GF-D8 (cell line): ENCODE measurements at regions not wholly inside any gene's neighbourhood (a gene's known extent, or its start where the extent isn't known, plus 50 kb on each side); places are given as distances from the start of the nearest gene placed in this dataset.
"Not testable (repeated sequence)": the region's sequence is repeated elsewhere in the genome, so short reads cannot be mapped to it uniquely, and the experiment has no call there.

Experiments
- DNase-seq: peaks from one replicate; lab custom pipeline; 2025; lab: John Stamatoyannopoulos, UW

DNA sequence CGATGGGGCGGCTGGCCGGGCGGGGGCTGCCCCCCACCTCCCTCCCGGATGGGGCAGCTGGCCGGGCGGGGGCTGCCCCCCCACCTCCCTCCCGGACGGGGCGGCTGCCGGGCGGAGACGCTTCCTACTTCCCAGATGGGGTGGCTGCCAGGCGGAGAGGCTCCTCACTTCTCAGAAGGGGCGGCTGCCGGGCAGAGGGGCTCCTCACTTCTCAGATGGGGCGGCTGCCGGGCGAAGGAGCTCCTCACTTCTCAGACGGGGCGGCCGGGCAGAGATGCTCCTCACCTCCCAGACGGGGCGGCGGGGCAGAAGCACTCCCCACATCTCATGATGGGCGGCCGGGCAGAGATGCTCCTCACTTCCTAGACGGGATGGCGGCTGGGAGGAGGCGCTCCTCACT is 138.2 kb upstream of the ZNF91 start:
- not testable (repeated sequence) for DNase-seq

GRCh38 chr19:23531976-23532375 is 136.7 kb upstream of the ZNF91 start:
- no peak for DNase-seq

DNA sequence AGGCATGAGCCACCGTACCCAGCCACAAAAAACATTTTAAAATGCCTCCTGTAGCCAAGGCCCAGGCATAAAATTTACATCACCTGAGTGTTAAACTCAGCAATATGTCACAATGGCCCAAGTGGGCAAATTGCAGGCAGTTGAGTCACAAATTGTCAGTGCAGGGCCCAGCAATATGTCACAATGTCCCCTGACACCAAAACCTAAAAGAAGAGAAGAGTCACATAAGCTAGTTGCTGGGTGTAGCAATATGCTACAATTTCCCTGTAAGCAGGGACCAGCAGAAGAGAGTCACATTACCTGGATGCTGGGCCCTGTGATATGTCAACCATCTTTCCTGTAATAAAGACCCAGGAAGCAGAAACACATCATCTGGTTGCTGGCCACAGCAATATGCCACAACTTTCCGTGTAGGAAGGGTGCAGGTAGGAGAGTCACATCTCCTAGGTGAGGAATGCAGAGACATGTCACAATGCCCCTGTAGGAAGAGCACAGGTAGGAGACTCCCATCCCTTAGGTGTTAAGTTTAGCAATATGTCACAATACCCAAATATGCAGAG is 136.0 kb upstream of the ZNF91 start:
- DNase-seq: no peak

DNA sequence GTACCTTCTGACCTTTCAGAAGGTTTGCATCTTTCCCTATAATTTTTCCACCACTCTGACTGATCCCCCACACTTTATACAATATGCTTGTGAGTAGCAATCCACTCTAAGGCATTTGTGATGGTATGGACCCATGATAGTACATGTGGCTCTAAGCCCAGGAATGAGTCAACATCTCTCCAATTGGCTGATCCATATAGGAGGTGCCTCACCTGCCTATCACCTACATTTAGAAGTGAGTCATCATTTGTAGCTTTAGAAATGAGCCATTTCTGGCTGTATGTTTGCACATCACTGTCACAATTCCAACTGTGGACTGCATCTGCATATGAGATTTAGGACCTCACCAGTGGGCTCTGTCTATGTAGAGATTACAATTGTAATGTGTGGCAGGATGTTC is 133.1 kb upstream of the ZNF91 start:
- no peak for DNase-seq

GRCh38 chr19:23527797-23528196 is 132.5 kb upstream of the ZNF91 start:
- no peak for DNase-seq

DNA sequence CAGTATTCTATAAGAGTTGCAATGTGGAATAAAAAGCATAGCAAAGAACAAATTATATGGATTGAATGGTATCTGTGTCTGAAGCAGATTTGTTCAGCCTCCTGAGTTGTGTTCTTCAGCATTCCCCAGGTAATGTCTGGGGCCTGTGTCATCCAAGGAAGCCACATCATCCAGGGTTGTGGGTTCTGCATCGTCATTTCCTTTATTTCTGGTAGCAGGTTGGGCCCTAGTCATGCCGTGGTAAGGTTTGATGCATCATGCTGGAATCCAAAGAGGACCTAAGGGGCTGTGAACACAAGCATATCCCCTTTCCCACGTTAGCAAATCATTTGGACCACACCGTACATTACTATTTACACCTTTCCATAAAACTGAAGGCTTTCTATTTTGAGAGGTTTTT is 131.0 kb upstream of the ZNF91 start:
- DNase-seq: no peak

DNA sequence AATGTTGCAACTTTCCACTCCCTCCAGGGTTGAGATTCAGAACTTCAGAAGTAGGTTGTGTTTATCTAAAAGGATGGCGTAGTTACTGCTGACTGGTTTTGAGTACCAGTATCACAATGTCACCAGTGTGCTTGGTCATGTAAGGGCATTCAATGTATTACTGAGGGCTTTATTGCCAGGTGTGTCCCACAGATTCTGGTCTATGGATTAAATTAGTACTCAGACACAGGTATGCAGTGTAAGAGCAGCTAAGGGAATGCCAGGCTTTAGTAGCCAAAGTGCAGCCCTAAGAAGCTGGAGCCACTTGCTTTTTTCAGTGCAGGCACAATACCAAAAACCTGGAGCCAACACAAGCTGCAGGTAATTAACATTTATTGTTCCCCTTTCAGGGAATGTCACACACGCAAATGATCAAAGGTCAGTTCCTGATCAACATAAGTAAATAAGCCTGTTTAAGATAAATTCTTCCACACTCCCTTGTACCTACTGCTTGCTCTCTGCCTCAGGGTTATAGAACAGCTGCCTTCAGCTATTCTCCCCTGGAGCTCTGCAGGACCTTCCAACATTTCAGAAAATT is 130.1 kb upstream of the ZNF91 start:
- DNase-seq: no peak

DNA sequence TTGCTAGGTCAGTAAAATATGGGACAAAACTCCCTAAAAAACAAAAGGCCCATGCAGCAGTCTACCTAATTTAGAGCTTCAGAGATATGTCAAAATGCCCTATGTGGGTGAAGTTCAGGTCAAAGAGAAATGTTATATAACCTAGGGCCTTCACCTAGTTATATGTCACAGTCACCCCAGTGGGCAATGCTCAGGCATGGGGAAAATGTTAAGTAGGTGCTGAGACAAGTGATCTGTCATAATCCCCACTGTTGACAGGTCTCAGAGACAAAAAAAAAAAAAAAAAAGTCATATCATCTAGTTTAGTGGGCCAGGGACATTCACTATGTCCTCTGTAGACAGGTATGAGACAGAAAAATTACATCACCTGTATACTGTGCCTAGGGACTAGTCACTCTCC is 128.6 kb upstream of the ZNF91 start:
- DNase-seq: no peak

GRCh38 chr19:23522431-23522830 is 127.2 kb upstream of the ZNF91 start:
- DNase-seq: no peak

GRCh38 chr19:23521471-23521870 is 126.2 kb upstream of the ZNF91 start:
- no peak for DNase-seq

GRCh38 chr19:23520441-23520840 is 125.2 kb upstream of the ZNF91 start:
- no peak for DNase-seq

- no peak for DNase-seq
These were observed 123.8 kb upstream of the ZNF91 start for GRCh38 chr19:23519031-23519430.

DNA sequence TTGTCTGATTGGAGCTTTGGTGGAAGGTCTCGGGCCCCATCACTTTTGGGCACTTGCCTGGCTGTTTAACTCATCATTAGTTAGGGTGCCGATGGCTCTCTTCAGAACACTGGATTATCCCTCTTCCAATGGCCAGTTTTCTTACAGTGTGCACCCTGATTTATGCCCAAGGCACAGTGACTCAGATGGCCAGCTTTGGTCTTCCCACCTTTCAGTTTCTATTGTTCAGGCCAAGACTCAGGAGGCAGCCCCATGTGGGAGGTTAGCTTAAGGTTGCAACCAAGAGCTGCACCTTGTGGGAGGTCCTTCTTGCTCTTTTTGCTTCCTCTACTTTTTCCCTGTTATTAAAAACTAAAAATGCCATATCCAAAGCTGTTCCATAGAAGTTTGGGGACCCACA is 121.0 kb upstream of the ZNF91 start:
- no peak for DNase-seq

DNA sequence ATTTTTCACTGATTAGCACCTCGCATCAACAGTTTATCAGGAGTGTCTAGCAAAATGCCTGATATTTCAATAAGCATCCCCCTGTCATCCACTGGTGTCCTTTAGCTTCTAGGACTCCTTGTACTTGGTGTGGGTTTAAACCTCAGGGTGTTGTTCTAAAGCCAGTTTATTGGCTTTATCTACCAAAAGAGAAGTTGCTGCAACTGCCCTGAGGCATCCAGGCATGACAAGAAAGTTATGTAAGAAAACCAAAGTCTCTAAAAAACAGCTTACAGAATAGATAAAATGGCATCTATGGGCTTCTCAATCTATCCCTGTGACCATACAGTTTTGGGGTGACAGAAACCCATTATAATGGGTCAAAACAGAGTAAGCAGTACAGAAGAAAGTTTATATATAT is 120.3 kb upstream of the ZNF91 start:
- DNase-seq: peak; percentile 45

- no peak for DNase-seq
These were observed 117.1 kb upstream of the ZNF91 start for GRCh38 chr19:23512151-23512925.

- no peak for DNase-seq
These were observed 114.6 kb upstream of the ZNF91 start for GRCh38 chr19:23509686-23510450.

- no peak for DNase-seq
These were observed 112.2 kb upstream of the ZNF91 start for GRCh38 chr19:23507446-23507845.

GRCh38 chr19:23505738-23506137 is 110.5 kb upstream of the ZNF91 start:
- DNase-seq: no peak

- no peak for DNase-seq
These were observed 87.6 kb upstream of the ZNF91 start for GRCh38 chr19:23482829-23483228.

GRCh38 chr19:23481043-23481442 is 85.8 kb upstream of the ZNF91 start:
- DNase-seq: no peak

DNA sequence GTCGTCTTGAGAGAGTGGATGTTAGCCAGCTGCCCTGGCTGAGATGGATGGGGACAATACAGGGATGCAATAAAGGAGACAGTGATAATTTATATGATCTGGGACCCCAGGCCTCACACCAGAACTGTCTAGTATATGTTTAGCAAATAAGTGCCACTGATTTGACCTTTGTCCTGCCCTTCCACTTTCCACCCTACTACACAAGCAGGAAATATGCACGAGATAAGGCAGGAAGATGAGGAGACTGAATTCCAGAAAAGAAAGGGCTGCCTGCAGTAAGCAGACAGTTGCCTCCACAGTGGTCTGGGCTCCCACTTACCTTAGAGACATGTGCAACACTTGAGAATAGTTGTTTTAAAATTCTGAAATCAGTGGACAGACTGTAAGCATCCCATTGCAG is 80.2 kb upstream of the ZNF91 start:
- no peak for DNase-seq

DNA sequence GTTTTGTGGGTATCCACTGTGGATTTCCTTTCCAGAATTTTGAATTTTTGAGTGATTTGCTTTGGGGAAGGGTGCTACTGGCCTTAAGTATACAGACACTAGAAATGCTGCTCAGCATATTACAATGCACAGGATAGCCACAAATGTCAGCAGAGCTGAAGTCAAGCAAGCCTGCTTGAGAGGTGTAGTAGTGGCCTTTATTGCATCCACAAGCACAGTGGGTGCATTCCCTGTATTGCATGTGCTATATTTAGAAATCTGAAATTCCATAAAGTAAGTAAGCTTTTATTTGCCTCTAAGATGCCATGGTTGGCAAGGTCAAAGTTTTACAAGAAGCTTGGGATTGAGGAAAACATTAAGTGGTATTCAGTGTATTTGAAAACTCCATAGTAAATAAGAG is 79.5 kb upstream of the ZNF91 start:
- DNase-seq: no peak

- no peak for DNase-seq
These were observed 78.9 kb upstream of the ZNF91 start for GRCh38 chr19:23474172-23474571.
